ENCODE measurements at regions not wholly inside any gene's neighbourhood (a gene's known extent, or its start where the extent isn't known, plus 50 kb on each side); places are given as distances from the start of the nearest gene placed in this dataset.

- TF ChIP-seq NFATC4 (CRISPR knock-in tag; IDR thresholded peaks at IDR 0.05) (no peak), PREB (CRISPR knock-in tag; IDR thresholded peaks at IDR 0.05; ENCODE audit: borderline replicate concordance) (no peak), FOXP4 (CRISPR knock-in tag; IDR thresholded peaks at IDR 0.05) (no peak), ATF1 (CRISPR knock-in tag; IDR thresholded peaks at IDR 0.05) (no peak), OVOL2 (CRISPR knock-in tag; IDR thresholded peaks at IDR 0.05; ENCODE audit: borderline replicate concordance) (no peak), ZNF219 (CRISPR knock-in tag; IDR thresholded peaks at IDR 0.05; ENCODE audit: borderline replicate concordance) (no peak), NFE2L1 (CRISPR knock-in tag; IDR thresholded peaks at IDR 0.05) (no peak), MXD4 (CRISPR knock-in tag; IDR thresholded peaks at IDR 0.05; ENCODE audit: borderline replicate concordance) (no peak)
- CTCF ChIA-PET = no interaction called here
- H3K9me3 Mint-ChIP-seq = peaks cover 80% of the 10 kb centered on the region
Measured at GRCh38 chr12:127262615-127263014, 1004.4 kb upstream of the TMEM132C start.

GRCh38 chr12:127263621-127264020, 1003.3 kb upstream of the TMEM132C start:
- Mint-ChIP-seq H3K27ac (no peak overlapping the region), H3K4me3 (no peak overlapping the region), H3K4me1 (no peaks in the 10 kb centered on the region), H3K9me3 (peaks cover 84% of the 10 kb centered on the region), H3K27me3 (ENCODE audit: low read depth) (peaks cover 10% of the 10 kb centered on the region), H3K36me3 (peaks cover 69% of the 10 kb centered on the region)
- no peak for ATAC-seq
- TF ChIP-seq ZNF532 (CRISPR knock-in tag; IDR thresholded peaks at IDR 0.05; ENCODE audit: borderline replicate concordance) = no peak
- no peak for TF ChIP-seq ELF4 (CRISPR knock-in tag; IDR thresholded peaks at IDR 0.05; ENCODE audit: low read depth)
- TF ChIP-seq TEAD1 (CRISPR knock-in tag; IDR thresholded peaks at IDR 0.05) = no peak
- TF ChIP-seq ZBTB43 (CRISPR knock-in tag; IDR thresholded peaks at IDR 0.05) = no peak
- TF ChIP-seq E2F5 (CRISPR knock-in tag; IDR thresholded peaks at IDR 0.05) = no peak
- TF ChIP-seq IRF2 (CRISPR knock-in tag; IDR thresholded peaks at IDR 0.05; ENCODE audit: borderline replicate concordance, low read depth) = no peak
- no peak for TF ChIP-seq RORB (CRISPR knock-in tag; IDR thresholded peaks at IDR 0.05)
- TF ChIP-seq JAZF1 (CRISPR knock-in tag; IDR thresholded peaks at IDR 0.05) = no peak
- ChIA-PET CTCF (no interaction called here), POLR2A (no interaction called here)
- DNase-seq (ENCODE audit: low spot score) = no peak

More at GRCh38 chr12:127262615-127263014, 1004.4 kb upstream of the TMEM132C start:
- Mint-ChIP-seq H3K27ac (no peak overlapping the region), H3K36me3 (peaks cover 67% of the 10 kb centered on the region), H3K4me1 (no peaks in the 10 kb centered on the region), H3K27me3 (ENCODE audit: low read depth) (peaks cover 10% of the 10 kb centered on the region), H3K4me3 (no peak overlapping the region)
- ATAC-seq (no peak), DNase-seq (ENCODE audit: low spot score) (no peak)
- POLR2A ChIA-PET = no interaction called here
